IPS-20b (cell line): ENCODE measurements at regions not wholly inside any gene's neighbourhood (a gene's known extent, or its start where the extent isn't known, plus 50 kb on each side); places are given as distances from the start of the nearest gene placed in this dataset.
"Not testable (repeated sequence)": the region's sequence is repeated elsewhere in the genome, so short reads cannot be mapped to it uniquely, and the experiment has no call there.

ENCODE experiments used
- H3K27ac ChIP-seq: one replicate; pipeline ENCODE4 v1.5.1; 2013; ENCODE audit warnings: low read length
- H3K27me3 ChIP-seq: 2 replicates; pipeline ENCODE4 v1.6.1; 2013; ENCODE audit warnings: mild to moderate bottlenecking, low read length, inconsistent platforms; ENCODE audit not compliant: insufficient read depth
- H3K36me3 ChIP-seq: 2 replicates; pipeline ENCODE4 v1.6.1; 2013; ENCODE audit warnings: low read depth, mild to moderate bottlenecking, inconsistent platforms, low read length, moderate library complexity; ENCODE audit not compliant: insufficient read depth
- H3K4me1 ChIP-seq: 2 replicates; pipeline ENCODE4 v1.6.1; 2013; ENCODE audit warnings: mild to moderate bottlenecking, control low read depth, inconsistent platforms, low read length, moderate library complexity; ENCODE audit not compliant: insufficient read depth
- H3K4me3 ChIP-seq: 2 replicates; pipeline ENCODE4 v1.5.1; 2013; ENCODE audit warnings: mild to moderate bottlenecking, low read length, inconsistent platforms
- H3K9ac ChIP-seq: 2 replicates; pipeline ENCODE4 v1.6.1; 2013; ENCODE audit warnings: low read depth, mild to moderate bottlenecking, inconsistent platforms, low read length, moderate library complexity
- H3K9me3 ChIP-seq: 2 replicates; pipeline ENCODE4 v1.6.1; 2013; ENCODE audit warnings: mild to moderate bottlenecking, low read depth, low read length, inconsistent platforms; ENCODE audit not compliant: insufficient read depth

- H3K27ac ChIP-seq, H3K4me3 ChIP-seq, H3K27me3 ChIP-seq, H3K36me3 ChIP-seq, H3K4me1 ChIP-seq, H3K9me3 ChIP-seq, H3K9ac ChIP-seq: not testable (repeated sequence)
These were observed 406.4 kb downstream of the HLX start for GRCh38 chr1:221285458-221286210.

- Histone ChIP-seq H3K27me3 (no peaks in the 10 kb centered on the region), H3K36me3 (no peaks in the 10 kb centered on the region), H3K4me1 (0 out of 2 replicates have a peak, but pooled peaks cover 2% of the 10 kb centered on the region), H3K27ac (no peak overlapping the region), H3K4me3 (no peak overlapping the region), H3K9ac (no peak overlapping the region), H3K9me3 (no peaks in the 10 kb centered on the region)
These were observed 407.2 kb downstream of the HLX start for GRCh38 chr1:221286399-221286798.

- Histone ChIP-seq H3K4me3 (no peak overlapping the region), H3K9me3 (no peaks in the 10 kb centered on the region), H3K36me3 (no peaks in the 10 kb centered on the region), H3K27me3 (no peaks in the 10 kb centered on the region), H3K4me1 (peaks cover 6% of the 10 kb centered on the region; the same call in 1 of the 2 replicates), H3K27ac (no peak overlapping the region), H3K9ac (no peak overlapping the region)
These were observed 409.9 kb downstream of the HLX start for GRCh38 chr1:221289103-221289502.

GRCh38 chr1:221290669-221291068, 411.4 kb downstream of the HLX start:
- Histone ChIP-seq H3K36me3 (no peaks in the 10 kb centered on the region), H3K27ac (no peak overlapping the region), H3K27me3 (no peaks in the 10 kb centered on the region), H3K9me3 (no peaks in the 10 kb centered on the region), H3K4me3 (no peak overlapping the region), H3K4me1 (peaks cover 6% of the 10 kb centered on the region; the same call in 1 of the 2 replicates), H3K9ac (no peak overlapping the region)

GRCh38 chr1:221291113-221291512, 411.9 kb downstream of the HLX start:
- Histone ChIP-seq H3K4me3 (no peak overlapping the region), H3K4me1 (peaks cover 6% of the 10 kb centered on the region; the same call in 1 of the 2 replicates), H3K9me3 (no peaks in the 10 kb centered on the region), H3K36me3 (no peaks in the 10 kb centered on the region), H3K27me3 (no peaks in the 10 kb centered on the region), H3K27ac (no peak overlapping the region), H3K9ac (no peak overlapping the region)

GRCh38 chr1:221292652-221293051, 413.4 kb downstream of the HLX start:
- Histone ChIP-seq H3K4me3 (no peak overlapping the region), H3K9ac (peak overlapping the region; percentile 36; the same call in 1 of the 2 replicates), H3K27ac (no peak overlapping the region), H3K4me1 (peaks cover 3% of the 10 kb centered on the region; the same call in 1 of the 2 replicates), H3K36me3 (no peaks in the 10 kb centered on the region), H3K27me3 (no peaks in the 10 kb centered on the region), H3K9me3 (no peaks in the 10 kb centered on the region)

GRCh38 chr1:221294242-221294641, 415.0 kb downstream of the HLX start:
- H3K36me3 ChIP-seq, result no peaks in the 10 kb centered on the region
- H3K4me1 ChIP-seq, result peaks cover 3% of the 10 kb centered on the region; the same call in 1 of the 2 replicates
- H3K27me3 ChIP-seq, result no peaks in the 10 kb centered on the region
- no peak overlapping the region for H3K9ac ChIP-seq
- H3K4me3 ChIP-seq, result no peak overlapping the region
- no peak overlapping the region for H3K27ac ChIP-seq
- H3K9me3 ChIP-seq, result no peaks in the 10 kb centered on the region

- Histone ChIP-seq H3K27me3 (no peaks in the 10 kb centered on the region), H3K4me3 (no peak overlapping the region), H3K36me3 (no peaks in the 10 kb centered on the region), H3K9ac (no peak overlapping the region), H3K27ac (no peak overlapping the region), H3K9me3 (no peaks in the 10 kb centered on the region), H3K4me1 (peaks cover 5% of the 10 kb centered on the region; the same call in 1 of the 2 replicates)
These were observed 423.1 kb downstream of the HLX start for GRCh38 chr1:221302357-221302756.

GRCh38 chr1:221302810-221303209, 423.6 kb downstream of the HLX start:
- Histone ChIP-seq H3K27ac (no peak overlapping the region), H3K9me3 (no peaks in the 10 kb centered on the region), H3K4me1 (peaks cover 5% of the 10 kb centered on the region; the same call in 1 of the 2 replicates), H3K36me3 (no peaks in the 10 kb centered on the region), H3K27me3 (no peaks in the 10 kb centered on the region), H3K9ac (no peak overlapping the region), H3K4me3 (no peak overlapping the region)

GRCh38 chr1:221303623-221304022, 424.4 kb downstream of the HLX start:
- H3K9me3 ChIP-seq, result no peaks in the 10 kb centered on the region
- no peaks in the 10 kb centered on the region for H3K36me3 ChIP-seq
- no peak overlapping the region for H3K9ac ChIP-seq
- H3K4me1 ChIP-seq, result peaks cover 5% of the 10 kb centered on the region; the same call in 1 of the 2 replicates
- H3K27ac ChIP-seq, result no peak overlapping the region
- no peak overlapping the region for H3K4me3 ChIP-seq
- no peaks in the 10 kb centered on the region for H3K27me3 ChIP-seq

- no peaks in the 10 kb centered on the region for H3K36me3 ChIP-seq
- H3K27ac ChIP-seq, result no peak overlapping the region
- H3K9me3 ChIP-seq, result no peaks in the 10 kb centered on the region
- H3K9ac ChIP-seq, result no peak overlapping the region
- peaks cover 5% of the 10 kb centered on the region; the same call in 1 of the 2 replicates for H3K4me1 ChIP-seq
- no peaks in the 10 kb centered on the region for H3K27me3 ChIP-seq
- H3K4me3 ChIP-seq, result no peak overlapping the region
These were observed 427.0 kb downstream of the HLX start for GRCh38 chr1:221306239-221306638.
